CD14-positive monocyte (primary cell): ENCODE measurements at regions not wholly inside any gene's neighbourhood (a gene's known extent, or its start where the extent isn't known, plus 50 kb on each side); places are given as distances from the start of the nearest gene placed in this dataset.

Source experiments
- DNase-seq, 3 donors: peaks; one replicate each; pipeline ENCODE4 v3.0.0-alpha.2; 2011 to 2022
- H2AFZ ChIP-seq: 2 replicates; pipeline ENCODE4 v1.6.0; 2012; ENCODE audit warnings: mild to moderate bottlenecking, low read depth, low read length, inconsistent platforms; ENCODE audit not compliant: insufficient read depth, poor library complexity, severe bottlenecking
- H3K27ac ChIP-seq, 2 donors: 1 replicate in 1 of 2; 2 replicates in 1 of 2; pipeline ENCODE4 v1.5.1; 2012 to 2013; ENCODE audit warnings: low read length in 2 of 2, control low read depth in 1 of 2, inconsistent platforms in 1 of 2, low read depth in 1 of 2, mild to moderate bottlenecking in 1 of 2
- H3K27me3 ChIP-seq, 2 donors: one replicate each; pipeline versions ENCODE4 v1.6.0 to v1.6.1; 2011 to 2013; ENCODE audit warnings: low read length in 2 of 2; ENCODE audit not compliant: control insufficient read depth in 2 of 2, insufficient read depth in 2 of 2
- H3K36me3 ChIP-seq, 2 donors: replicated peaks in 1 of 2; 1 replicate in 1 of 2; 2 replicates in 1 of 2; pipeline versions ENCODE4 v1.5.1 to v1.6.1; 2012 to 2013; ENCODE audit warnings: low read length in 2 of 2, control low read depth in 1 of 2, inconsistent platforms in 1 of 2, mild to moderate bottlenecking in 1 of 2; ENCODE audit not compliant: insufficient read depth in 2 of 2, control insufficient read depth in 1 of 2
- H3K4me1 ChIP-seq, 2 donors: 1 replicate in 1 of 2; 2 replicates in 1 of 2; pipeline versions ENCODE4 v1.5.1 to v1.6.1; 2012 to 2013; ENCODE audit warnings: low read length in 2 of 2, control low read depth in 1 of 2, inconsistent platforms in 1 of 2, mild to moderate bottlenecking in 1 of 2, moderate library complexity in 1 of 2; ENCODE audit not compliant: insufficient read depth in 2 of 2, control insufficient read depth in 1 of 2
- H3K4me2 ChIP-seq: replicated peaks from 2 replicates; pipeline ENCODE3; 2012; ENCODE audit warnings: low read length, moderate library complexity, mild to moderate bottlenecking; ENCODE audit not compliant: poor library complexity, severe bottlenecking; ENCODE audit errors: extremely low read depth
- H3K4me3 ChIP-seq, 3 experiments: fragments of 200-600 bp in 1 of 3; sonication (generic) in 1 of 3; replicated peaks in 1 of 3; 1 replicate in 2 of 3; 2 replicates in 1 of 3; pipeline ENCODE4 v1.5.1; 2011 to 2013; ENCODE audit warnings: low read length in 3 of 3, mild to moderate bottlenecking in 3 of 3, control low read depth in 2 of 3, low read depth in 2 of 3, inconsistent platforms in 1 of 3, moderate library complexity in 1 of 3
- H3K79me2 ChIP-seq: 2 replicates; pipeline ENCODE4 v1.6.0; 2012; ENCODE audit warnings: mild to moderate bottlenecking, control low read depth, inconsistent platforms, low read length, moderate library complexity; ENCODE audit not compliant: insufficient read depth
- H3K9ac ChIP-seq: 2 replicates; pipeline ENCODE4 v1.6.0; 2017; ENCODE audit warnings: low read length, mild to moderate bottlenecking; ENCODE audit not compliant: insufficient read depth, poor library complexity, severe bottlenecking
- H3K9me3 ChIP-seq, 2 donors: replicated peaks in 1 of 2; 1 replicate in 1 of 2; 2 replicates in 1 of 2; pipeline versions ENCODE4 v1.5.1 to v1.6.1; 2012 to 2013; ENCODE audit warnings: low read length in 2 of 2, control low read depth in 1 of 2; ENCODE audit not compliant: control insufficient read depth in 1 of 2, insufficient read depth in 1 of 2
- H4K20me1 ChIP-seq: 2 replicates; pipeline ENCODE4 v1.6.0; 2012; ENCODE audit warnings: mild to moderate bottlenecking, low read length, control low read depth, moderate library complexity; ENCODE audit not compliant: insufficient read depth
- H3K27ac Mint-ChIP-seq, 7 donors: one replicate each; pipeline ENCODE4 v1.8.0; 2020; ENCODE audit warnings: mild to moderate bottlenecking in 7 of 7, mixed read lengths in 7 of 7, moderate library complexity in 6 of 7, inconsistent platforms in 2 of 7
- H3K27me3 Mint-ChIP-seq, 3 donors: one replicate each; pipeline ENCODE4 v1.8.0; 2021 to 2022; ENCODE audit warnings: low read depth in 3 of 3, mild to moderate bottlenecking in 3 of 3, mixed read lengths in 3 of 3, moderate library complexity in 3 of 3, inconsistent platforms in 1 of 3
- H3K36me3 Mint-ChIP-seq, 2 donors: one replicate each; pipeline ENCODE4 v1.8.0; 2020; ENCODE audit warnings: mixed read lengths in 2 of 2, inconsistent platforms in 1 of 2, mild to moderate bottlenecking in 1 of 2
- H3K4me1 Mint-ChIP-seq: one replicate; pipeline ENCODE4 v1.8.0; 2020; ENCODE audit warnings: mild to moderate bottlenecking, mixed read lengths
- H3K4me3 Mint-ChIP-seq, 2 donors: one replicate each; pipeline ENCODE4 v1.8.0; 2020; ENCODE audit warnings: mild to moderate bottlenecking in 2 of 2, mixed read lengths in 2 of 2, moderate library complexity in 1 of 2
- H3K9me3 Mint-ChIP-seq, 7 donors: one replicate each; pipeline ENCODE4 v1.8.0; 2020 to 2022; ENCODE audit warnings: mixed read lengths in 7 of 7, mild to moderate bottlenecking in 6 of 7, moderate library complexity in 6 of 7, inconsistent platforms in 2 of 7
- CTCF ChIP-seq: fragments of 200-600 bp; IDR thresholded peaks from one replicate; pipeline ENCODE4 v1.8.0; 2022; ENCODE audit warnings: antibody characterized with exemption, mild to moderate bottlenecking
- WGBS: methylation state at CpG from one replicate; pipeline ENCODE4 v1.1.5; 2013; ENCODE audit warnings: missing lambda C conversion rate; ENCODE audit not compliant: insufficient coverage; 5-methylcytosine and 5-hydroxymethylcytosine counted together
- intact Hi-C, 2 donors: fragments of 100-400 bp; cut with micrococcal nuclease; formaldehyde crosslinking; loops; one replicate each; pipeline versions ENCODE4 v1.15.0 to v1.15.1; 2023

GRCh38 chr1:29544406-29544805 lies 308.1 kb downstream of the PTPRU start:
- H3K4me2 ChIP-seq: no peak overlapping the region
- no peak overlapping the region for H2AFZ ChIP-seq
- H3K9me3 Mint-ChIP-seq: peaks cover 0 to 5% (median 0%) of the 10 kb centered on the region in 7 donors
- H3K4me1 Mint-ChIP-seq: no peaks in the 10 kb centered on the region
- intact Hi-C loops: no loop called here
- DNase-seq: no peak
- no peaks in the 10 kb centered on the region for H3K27me3 ChIP-seq
- no peaks in the 10 kb centered on the region for H3K36me3 Mint-ChIP-seq
- 88% methylated on average over 1 of the region's 1 CpG for WGBS
- TF ChIP-seq CTCF: no peak
- H3K27ac ChIP-seq: no peak overlapping the region
- no peak overlapping the region for H3K9ac ChIP-seq
- no peak overlapping the region for H3K27ac Mint-ChIP-seq
- no peaks in the 10 kb centered on the region for H3K9me3 ChIP-seq
- no peaks in the 10 kb centered on the region for H3K4me1 ChIP-seq
- peaks cover 0 to 5% (median 2%) of the 10 kb centered on the region in 3 donors for H3K27me3 Mint-ChIP-seq
- no peaks in the 10 kb centered on the region for H3K36me3 ChIP-seq
- H3K4me3 ChIP-seq: no peak overlapping the region
- H3K4me3 Mint-ChIP-seq: no peak overlapping the region
- no peaks in the 10 kb centered on the region for H3K79me2 ChIP-seq
- H4K20me1 ChIP-seq: no peaks in the 10 kb centered on the region

DNA sequence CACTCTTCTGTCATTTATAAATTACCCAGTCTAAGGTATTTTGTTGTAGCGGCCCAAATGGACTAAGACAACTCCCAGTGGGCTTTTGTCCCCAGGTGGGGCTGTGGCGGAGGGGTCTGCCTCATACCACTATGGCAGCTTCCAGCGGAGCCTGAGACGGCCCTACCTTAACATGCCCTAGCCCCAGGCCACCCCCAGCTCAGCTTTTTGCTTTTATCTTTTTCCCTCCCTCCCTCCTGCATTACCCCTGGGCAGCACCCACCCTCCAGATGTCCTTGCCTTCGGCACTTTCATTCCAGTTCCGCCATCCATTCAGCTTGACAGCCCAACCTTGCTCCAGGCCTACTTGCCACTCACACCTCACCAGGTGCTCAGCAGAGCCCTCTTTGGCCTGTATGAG lies 307.3 kb downstream of the PTPRU start:
- Mint-ChIP-seq H3K27ac (no peak overlapping the region), H3K36me3 (no peaks in the 10 kb centered on the region), H3K4me1 (no peaks in the 10 kb centered on the region), H3K27me3 (peaks cover 0 to 5% (median 2%) of the 10 kb centered on the region in 3 donors), H3K4me3 (no peak overlapping the region), H3K9me3 (peaks cover 0 to 5% (median 0%) of the 10 kb centered on the region in 7 donors)
- intact Hi-C loops: no loop called here
- Histone ChIP-seq H3K4me3 (no peak overlapping the region), H3K4me2 (no peak overlapping the region), H3K27me3 (no peaks in the 10 kb centered on the region), H3K36me3 (no peaks in the 10 kb centered on the region), H3K9me3 (no peaks in the 10 kb centered on the region), H3K4me1 (no peaks in the 10 kb centered on the region), H3K9ac (no peak overlapping the region), H2AFZ (no peak overlapping the region), H3K27ac (no peak overlapping the region), H4K20me1 (no peaks in the 10 kb centered on the region), H3K79me2 (no peaks in the 10 kb centered on the region)
- 78% methylated on average over 4 of the region's 6 CpGs for WGBS
- no peak for DNase-seq
- TF ChIP-seq CTCF: no peak
